ENCODE measurements at regions not wholly inside any gene's neighbourhood (a gene's known extent, or its start where the extent isn't known, plus 50 kb on each side); places are given as distances from the start of the nearest gene placed in this dataset.
"Not testable (repeated sequence)": the region's sequence is repeated elsewhere in the genome, so short reads cannot be mapped to it uniquely, and the experiment has no call there.

- no peak for DNase-seq (ENCODE audit: low read depth)
Measured at GRCh38 chr13:54004026-54004699, 975.5 kb downstream of the OLFM4 start.

GRCh38 chr13:54016542-54016941, 987.9 kb downstream of the OLFM4 start:
- no peak for DNase-seq (ENCODE audit: low read depth)

- DNase-seq (ENCODE audit: low read depth) = peak; percentile 46
Measured at GRCh38 chr13:54018485-54018884, 989.9 kb downstream of the OLFM4 start.

GRCh38 chr13:54029226-54029625, 1000.6 kb downstream of the OLFM4 start:
- DNase-seq (ENCODE audit: low read depth) = peak; percentile 100

- no peak for DNase-seq (ENCODE audit: low read depth)
Measured at GRCh38 chr13:54029720-54030119, 1001.1 kb downstream of the OLFM4 start.

GRCh38 chr13:54033323-54033861, 1004.8 kb downstream of the OLFM4 start:
- DNase-seq (ENCODE audit: low read depth) = no peak

- DNase-seq (ENCODE audit: low read depth) = no peak
Measured at GRCh38 chr13:54034047-54034446, 1005.4 kb downstream of the OLFM4 start.

- DNase-seq (ENCODE audit: low read depth) = not testable (repeated sequence)
Measured at GRCh38 chr13:54057416-54057815, 1028.8 kb downstream of the OLFM4 start.

- not testable (repeated sequence) for DNase-seq (ENCODE audit: low read depth)
Measured at GRCh38 chr13:54069958-54070357, 1041.3 kb downstream of the OLFM4 start.

- DNase-seq (ENCODE audit: low read depth) = no peak
Measured at GRCh38 chr13:54077569-54077968, 1049.0 kb downstream of the OLFM4 start.

GRCh38 chr13:54078271-54078870, 1049.8 kb downstream of the OLFM4 start:
- DNase-seq (ENCODE audit: low read depth) = no peak

- DNase-seq (ENCODE audit: low read depth) = not testable (repeated sequence)
Measured at GRCh38 chr13:54082309-54082708, 1053.7 kb downstream of the OLFM4 start.

GRCh38 chr13:54091884-54092283, 1063.3 kb downstream of the OLFM4 start:
- no peak for DNase-seq (ENCODE audit: low read depth)

GRCh38 chr13:54092686-54093085, 1064.1 kb downstream of the OLFM4 start:
- no peak for DNase-seq (ENCODE audit: low read depth)

GRCh38 chr13:54110597-54110996, 1082.0 kb downstream of the OLFM4 start:
- no peak for DNase-seq (ENCODE audit: low read depth)

GRCh38 chr13:54124700-54125099, 1096.1 kb downstream of the OLFM4 start:
- no peak for DNase-seq (ENCODE audit: low read depth)

- not testable (repeated sequence) for DNase-seq (ENCODE audit: low read depth)
Measured at GRCh38 chr13:54130931-54131330, 1102.3 kb downstream of the OLFM4 start.

GRCh38 chr13:54131433-54131832, 1102.8 kb downstream of the OLFM4 start:
- DNase-seq (ENCODE audit: low read depth) = not testable (repeated sequence)

GRCh38 chr13:54132127-54132526, 1103.5 kb downstream of the OLFM4 start:
- not testable (repeated sequence) for DNase-seq (ENCODE audit: low read depth)

- DNase-seq (ENCODE audit: low read depth) = not testable (repeated sequence)
Measured at GRCh38 chr13:54132720-54133119, 1104.1 kb downstream of the OLFM4 start.

GRCh38 chr13:54133746-54134145, 1105.1 kb downstream of the OLFM4 start:
- DNase-seq (ENCODE audit: low read depth) = no peak

GRCh38 chr13:54144828-54145227, 1116.2 kb downstream of the OLFM4 start:
- no peak for DNase-seq (ENCODE audit: low read depth)

- no peak for DNase-seq (ENCODE audit: low read depth)
Measured at GRCh38 chr13:54150851-54151250, 1122.2 kb downstream of the OLFM4 start.
